Panc1 (cell line): ENCODE measurements at regions not wholly inside any gene's neighbourhood (a gene's known extent, or its start where the extent isn't known, plus 50 kb on each side); places are given as distances from the start of the nearest gene placed in this dataset.

Experiments
- ATAC-seq: fragments of 200-7000 bp; cut with Tn5 transposase; 2 replicates; pipeline ENCODE4 v1.9.1; 2020; ENCODE audit warnings: mild to moderate bottlenecking, moderate library complexity
- BruUV-seq: library from RNA; stranded (reverse); fragments of 400-500 nt; replicated peaks from 2 replicates; lab custom pipeline; 2021; lab: Mats Ljungman, UMichigan
- CTCF ChIA-PET: fragments of 300-600 bp; sonication (Branson Sonifier 250); formaldehyde crosslinking; loops from one replicate; lab custom pipeline; 2022; ENCODE audit warnings: antibody characterized with exemption; lab: Charles Lee
- POLR2A ChIA-PET: fragments of 300-600 bp; sonication (Branson Sonifier 250); formaldehyde crosslinking; loops from one replicate; lab custom pipeline; 2022; ENCODE audit warnings: antibody characterized with exemption; lab: Charles Lee
- DNase-seq: peaks from one replicate; pipeline ENCODE4 v3.0.0-alpha.2; 2010; ENCODE audit warnings: low read depth, low spot score
- H3K27ac ChIP-seq: 2 replicates; pipeline ENCODE4 v1.5.1; 2011; ENCODE audit warnings: mild to moderate bottlenecking, low read length, inconsistent platforms
- H3K27me3 ChIP-seq: fragments of 200-500 bp; sonication (Bioruptor generic); 2 replicates; pipeline ENCODE4 v1.6.0; 2014; ENCODE audit warnings: low read length, inconsistent platforms; ENCODE audit not compliant: control insufficient read depth, insufficient read depth
- H3K36me3 ChIP-seq: fragments of 200-500 bp; sonication (Bioruptor generic); 2 replicates; pipeline ENCODE4 v1.5.1; 2014; ENCODE audit warnings: inconsistent platforms, mild to moderate bottlenecking, low read length, moderate library complexity; ENCODE audit not compliant: control insufficient read depth, insufficient read depth
- H3K4me1 ChIP-seq: 2 replicates; pipeline ENCODE4 v1.5.1; 2011; ENCODE audit warnings: inconsistent platforms, mild to moderate bottlenecking, low read length, moderate library complexity; ENCODE audit not compliant: control insufficient read depth, insufficient read depth
- H3K4me3 ChIP-seq, 2 experiments: 2 replicates each; pipeline ENCODE4 v1.5.1; 2011 to 2012; ENCODE audit warnings: low read depth in 2 of 2, low read length in 2 of 2, mild to moderate bottlenecking in 2 of 2, inconsistent platforms in 1 of 2, moderate library complexity in 1 of 2
- H3K9me3 ChIP-seq: fragments of 200-500 bp; sonication (Bioruptor generic); 2 replicates; pipeline ENCODE4 v1.5.1; 2014; ENCODE audit warnings: low read depth, mild to moderate bottlenecking, inconsistent platforms, low read length, moderate library complexity; ENCODE audit not compliant: control insufficient read depth, insufficient read depth
- POLR2AphosphoS5 ChIP-seq: IDR thresholded peaks from 2 replicates; pipeline ENCODE4 v1.6.1; 2012; ENCODE audit warnings: mild to moderate bottlenecking, low read depth, low read length, moderate library complexity
- SIN3A ChIP-seq: IDR thresholded peaks from 2 replicates; pipeline ENCODE4 v1.6.1; 2012; ENCODE audit warnings: low read depth, mild to moderate bottlenecking, low read length, moderate library complexity, borderline replicate concordance; ENCODE audit not compliant: insufficient read depth
- TCF7L2 ChIP-seq: IDR thresholded peaks from 2 replicates; pipeline ENCODE4 v1.6.1; 2011; ENCODE audit warnings: mild to moderate bottlenecking, low read depth, low read length, inconsistent platforms
- in situ Hi-C: cut with HindIII; loops from 2 replicates; pipeline ENCODE4 v1.10.0; 2016; ENCODE audit warnings: low sequenced_read_pairs, low pct_unique_long_range_greater_than_20kb
- intact Hi-C: fragments of 100-400 bp; cut with micrococcal nuclease; formaldehyde crosslinking; loops from one replicate; pipeline ENCODE4 v1.10.0; 2022; ENCODE audit not compliant: unreplicated experiment
- TF ChIP-seq, protein P1 (sequence below), 2 experiments: IDR thresholded peaks; 2 replicates each; pipeline ENCODE4 v1.6.1; 2011 to 2012; ENCODE audit warnings: low read depth in 2 of 2, control low read depth in 1 of 2, low read length in 1 of 2, mild to moderate bottlenecking in 1 of 2, moderate library complexity in 1 of 2; ENCODE audit not compliant: insufficient read depth in 1 of 2
- TF ChIP-seq, protein P2 (sequence below): fragments of 450-650 bp; IDR thresholded peaks from 2 replicates; pipeline ENCODE4 v1.5.1; 2017; ENCODE audit warnings: mild to moderate bottlenecking

DNA sequence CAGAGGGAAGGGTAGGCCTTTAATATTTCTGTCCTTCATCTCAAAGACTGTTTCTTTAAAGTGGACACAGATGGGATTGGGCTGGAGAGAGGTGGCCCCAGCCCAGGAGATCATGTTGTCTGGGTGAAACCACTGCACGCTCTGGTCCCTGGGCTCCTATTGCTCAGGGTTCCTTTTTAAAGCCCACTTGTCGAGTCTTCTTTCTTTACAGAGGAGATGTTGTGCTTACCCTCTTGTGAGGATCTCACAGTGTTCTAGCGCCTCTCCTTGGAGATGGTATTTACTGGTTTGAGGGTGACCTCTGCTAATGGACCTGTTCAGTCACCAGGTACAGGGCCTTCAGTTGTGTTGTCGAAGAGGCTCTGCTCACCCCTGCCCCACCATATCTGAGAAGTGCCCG is 128.4 kb downstream of the TM9SF2 start:
- H3K27me3 ChIP-seq, result no peaks in the 10 kb centered on the region
- in situ Hi-C loops, result no loop called here
- ChIA-PET POLR2A (no interaction called here), CTCF (no interaction called here)
- no peak overlapping the region for H3K4me3 ChIP-seq
- no peaks in the 10 kb centered on the region for H3K36me3 ChIP-seq
- no peaks in the 10 kb centered on the region for H3K9me3 ChIP-seq
- ATAC-seq (no peak), DNase-seq (no peak)
- TF ChIP-seq, protein P1, sequence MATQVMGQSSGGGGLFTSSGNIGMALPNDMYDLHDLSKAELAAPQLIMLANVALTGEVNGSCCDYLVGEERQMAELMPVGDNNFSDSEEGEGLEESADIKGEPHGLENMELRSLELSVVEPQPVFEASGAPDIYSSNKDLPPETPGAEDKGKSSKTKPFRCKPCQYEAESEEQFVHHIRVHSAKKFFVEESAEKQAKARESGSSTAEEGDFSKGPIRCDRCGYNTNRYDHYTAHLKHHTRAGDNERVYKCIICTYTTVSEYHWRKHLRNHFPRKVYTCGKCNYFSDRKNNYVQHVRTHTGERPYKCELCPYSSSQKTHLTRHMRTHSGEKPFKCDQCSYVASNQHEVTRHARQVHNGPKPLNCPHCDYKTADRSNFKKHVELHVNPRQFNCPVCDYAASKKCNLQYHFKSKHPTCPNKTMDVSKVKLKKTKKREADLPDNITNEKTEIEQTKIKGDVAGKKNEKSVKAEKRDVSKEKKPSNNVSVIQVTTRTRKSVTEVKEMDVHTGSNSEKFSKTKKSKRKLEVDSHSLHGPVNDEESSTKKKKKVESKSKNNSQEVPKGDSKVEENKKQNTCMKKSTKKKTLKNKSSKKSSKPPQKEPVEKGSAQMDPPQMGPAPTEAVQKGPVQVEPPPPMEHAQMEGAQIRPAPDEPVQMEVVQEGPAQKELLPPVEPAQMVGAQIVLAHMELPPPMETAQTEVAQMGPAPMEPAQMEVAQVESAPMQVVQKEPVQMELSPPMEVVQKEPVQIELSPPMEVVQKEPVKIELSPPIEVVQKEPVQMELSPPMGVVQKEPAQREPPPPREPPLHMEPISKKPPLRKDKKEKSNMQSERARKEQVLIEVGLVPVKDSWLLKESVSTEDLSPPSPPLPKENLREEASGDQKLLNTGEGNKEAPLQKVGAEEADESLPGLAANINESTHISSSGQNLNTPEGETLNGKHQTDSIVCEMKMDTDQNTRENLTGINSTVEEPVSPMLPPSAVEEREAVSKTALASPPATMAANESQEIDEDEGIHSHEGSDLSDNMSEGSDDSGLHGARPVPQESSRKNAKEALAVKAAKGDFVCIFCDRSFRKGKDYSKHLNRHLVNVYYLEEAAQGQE (IDR thresholded peaks at IDR 0.05; ENCODE audit: insufficient read depth in 1 of 2, low read depth in 2 of 2, low read length in 1 of 2), result no peak
- TF ChIP-seq SIN3A (no peak), TCF7L2 (no peak), POLR2AphosphoS5 (no peak)
- TF ChIP-seq, protein P2, sequence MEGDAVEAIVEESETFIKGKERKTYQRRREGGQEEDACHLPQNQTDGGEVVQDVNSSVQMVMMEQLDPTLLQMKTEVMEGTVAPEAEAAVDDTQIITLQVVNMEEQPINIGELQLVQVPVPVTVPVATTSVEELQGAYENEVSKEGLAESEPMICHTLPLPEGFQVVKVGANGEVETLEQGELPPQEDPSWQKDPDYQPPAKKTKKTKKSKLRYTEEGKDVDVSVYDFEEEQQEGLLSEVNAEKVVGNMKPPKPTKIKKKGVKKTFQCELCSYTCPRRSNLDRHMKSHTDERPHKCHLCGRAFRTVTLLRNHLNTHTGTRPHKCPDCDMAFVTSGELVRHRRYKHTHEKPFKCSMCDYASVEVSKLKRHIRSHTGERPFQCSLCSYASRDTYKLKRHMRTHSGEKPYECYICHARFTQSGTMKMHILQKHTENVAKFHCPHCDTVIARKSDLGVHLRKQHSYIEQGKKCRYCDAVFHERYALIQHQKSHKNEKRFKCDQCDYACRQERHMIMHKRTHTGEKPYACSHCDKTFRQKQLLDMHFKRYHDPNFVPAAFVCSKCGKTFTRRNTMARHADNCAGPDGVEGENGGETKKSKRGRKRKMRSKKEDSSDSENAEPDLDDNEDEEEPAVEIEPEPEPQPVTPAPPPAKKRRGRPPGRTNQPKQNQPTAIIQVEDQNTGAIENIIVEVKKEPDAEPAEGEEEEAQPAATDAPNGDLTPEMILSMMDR, result no peak
- H3K27ac ChIP-seq, result no peak overlapping the region
- no peaks in the 10 kb centered on the region; the same call in 1 of the 2 replicates for H3K4me1 ChIP-seq
- intact Hi-C loops, result loop anchor here (5.0 kb wide), 1 partner anchor 518 kb away; no protein-coding TSS in a partner anchor
- BruUV-seq, result no TSS peak

DNA sequence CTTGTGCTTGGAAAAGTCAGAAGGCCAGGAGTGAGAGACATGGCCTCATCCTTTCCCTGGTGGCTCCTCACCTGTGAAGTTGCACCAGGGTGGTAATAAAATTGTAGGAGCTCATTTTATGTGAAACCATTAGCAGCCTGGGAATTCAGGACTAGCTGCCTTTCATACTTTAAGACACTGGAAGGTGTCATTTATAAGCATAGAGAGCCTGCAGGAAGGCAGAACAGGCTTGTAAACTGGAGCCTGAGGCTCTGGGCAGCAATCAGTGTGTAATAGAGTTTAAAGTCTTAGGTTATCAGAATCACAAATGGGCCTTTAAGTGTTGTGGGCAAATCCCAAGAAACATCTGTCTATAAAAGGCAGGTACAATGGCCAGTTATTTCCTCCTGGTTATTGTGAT is 127.2 kb downstream of the TM9SF2 start:
- no peak overlapping the region for H3K4me3 ChIP-seq
- TF ChIP-seq TCF7L2, result peak; percentile 45; the same call in 1 of the 2 replicates
- no peak for TF ChIP-seq SIN3A
- TF ChIP-seq, protein P2, result no peak
- TF ChIP-seq POLR2AphosphoS5, result no peak
- TF ChIP-seq, protein P1 (IDR thresholded peaks at IDR 0.05; ENCODE audit: insufficient read depth in 1 of 2, low read depth in 2 of 2, low read length in 1 of 2), result no peak
- BruUV-seq, result no TSS peak
- H3K36me3 ChIP-seq, result no peaks in the 10 kb centered on the region
- ATAC-seq (no peak), DNase-seq (no peak)
- H3K27me3 ChIP-seq, result no peaks in the 10 kb centered on the region
- ChIA-PET CTCF (no interaction called here), POLR2A (no interaction called here)
- H3K4me1 ChIP-seq, result no peaks in the 10 kb centered on the region; the same call in 1 of the 2 replicates
- in situ Hi-C loops, result no loop called here
- intact Hi-C loops, result loop anchor here (5.0 kb wide), 1 partner anchor 519 kb away; no protein-coding TSS in a partner anchor
- no peak overlapping the region for H3K27ac ChIP-seq
- no peaks in the 10 kb centered on the region for H3K9me3 ChIP-seq
